ENCODE measurements at regions not wholly inside any gene's neighbourhood (a gene's known extent, or its start where the extent isn't known, plus 50 kb on each side); places are given as distances from the start of the nearest gene placed in this dataset.

DNA sequence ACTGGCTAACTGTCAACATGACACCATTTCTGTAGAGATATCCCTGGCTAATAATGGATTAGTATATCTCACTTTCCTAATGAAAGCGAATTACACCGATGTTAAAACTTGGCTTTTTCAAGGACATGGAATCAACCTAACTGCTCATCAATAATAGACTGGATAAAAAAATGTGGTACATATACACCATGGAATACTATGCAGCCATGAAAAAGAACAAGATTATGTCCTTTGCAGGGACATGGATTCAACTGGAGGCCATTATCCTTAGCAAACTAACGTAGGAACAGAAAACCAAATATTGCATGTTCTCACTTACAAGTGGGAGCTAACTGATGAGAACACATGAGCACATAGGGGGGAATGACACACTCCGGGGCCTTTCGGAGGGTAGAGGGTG lies 62.6 kb downstream of the ZIC1 start:
- TF ChIP-seq POLR2AphosphoS5 (IDR thresholded peaks at IDR 0.05) (no peak), POLR2A (IDR thresholded peaks at IDR 0.05) (no peak), EP300 (IDR thresholded peaks at IDR 0.05) (no peak)
- TF ChIP-seq, protein P1, sequence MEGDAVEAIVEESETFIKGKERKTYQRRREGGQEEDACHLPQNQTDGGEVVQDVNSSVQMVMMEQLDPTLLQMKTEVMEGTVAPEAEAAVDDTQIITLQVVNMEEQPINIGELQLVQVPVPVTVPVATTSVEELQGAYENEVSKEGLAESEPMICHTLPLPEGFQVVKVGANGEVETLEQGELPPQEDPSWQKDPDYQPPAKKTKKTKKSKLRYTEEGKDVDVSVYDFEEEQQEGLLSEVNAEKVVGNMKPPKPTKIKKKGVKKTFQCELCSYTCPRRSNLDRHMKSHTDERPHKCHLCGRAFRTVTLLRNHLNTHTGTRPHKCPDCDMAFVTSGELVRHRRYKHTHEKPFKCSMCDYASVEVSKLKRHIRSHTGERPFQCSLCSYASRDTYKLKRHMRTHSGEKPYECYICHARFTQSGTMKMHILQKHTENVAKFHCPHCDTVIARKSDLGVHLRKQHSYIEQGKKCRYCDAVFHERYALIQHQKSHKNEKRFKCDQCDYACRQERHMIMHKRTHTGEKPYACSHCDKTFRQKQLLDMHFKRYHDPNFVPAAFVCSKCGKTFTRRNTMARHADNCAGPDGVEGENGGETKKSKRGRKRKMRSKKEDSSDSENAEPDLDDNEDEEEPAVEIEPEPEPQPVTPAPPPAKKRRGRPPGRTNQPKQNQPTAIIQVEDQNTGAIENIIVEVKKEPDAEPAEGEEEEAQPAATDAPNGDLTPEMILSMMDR (IDR thresholded peaks at IDR 0.05) = no peak
- H3K36me3 ChIP-seq = no peaks in the 10 kb centered on the region
- no peak overlapping the region for H3K4me3 ChIP-seq
- no peaks in the 10 kb centered on the region for H3K4me1 ChIP-seq
- WGBS, 2 donors = 89% methylated on average over 5 of the region's 5 CpGs
- no peak for ATAC-seq (ENCODE audit: low FRiP score in 2 of 2)
- no peak overlapping the region for H3K27ac ChIP-seq
- peaks cover 0 to 6% (median 0%) of the 10 kb centered on the region in 4 donors for H3K9me3 ChIP-seq
- DNase-seq = no peak
- H3K27me3 ChIP-seq = no peaks in the 10 kb centered on the region

DNA sequence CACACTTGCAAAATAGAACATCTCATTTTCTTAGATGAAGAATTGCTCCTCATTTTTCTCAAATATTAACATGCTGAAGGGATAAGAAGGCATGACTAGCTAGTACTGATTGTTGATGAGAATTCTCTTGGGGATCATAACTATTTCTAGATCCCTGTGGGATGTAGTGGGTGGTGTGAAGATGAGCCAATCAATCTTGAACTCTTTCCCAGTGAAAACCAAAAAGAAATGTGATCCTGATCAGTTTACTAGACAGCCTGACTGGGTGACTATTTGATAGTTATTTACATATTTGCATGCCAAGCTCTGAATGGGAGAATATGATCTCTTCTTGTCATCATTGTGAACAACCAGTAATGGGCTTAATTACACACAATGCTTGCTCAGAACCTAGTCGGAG lies 63.7 kb downstream of the ZIC1 start:
- ATAC-seq (ENCODE audit: low FRiP score in 2 of 2) (no peak), DNase-seq (no peak)
- Histone ChIP-seq H3K27ac (no peak overlapping the region), H3K27me3 (no peaks in the 10 kb centered on the region), H3K9me3 (peaks cover 0 to 6% (median 0%) of the 10 kb centered on the region in 4 donors), H3K4me1 (no peaks in the 10 kb centered on the region), H3K4me3 (no peak overlapping the region), H3K36me3 (no peaks in the 10 kb centered on the region)
- 92 to 100% methylated on average over 1 of the region's 1 CpG for WGBS, 2 donors
- TF ChIP-seq POLR2A (IDR thresholded peaks at IDR 0.05) = no peak

DNA sequence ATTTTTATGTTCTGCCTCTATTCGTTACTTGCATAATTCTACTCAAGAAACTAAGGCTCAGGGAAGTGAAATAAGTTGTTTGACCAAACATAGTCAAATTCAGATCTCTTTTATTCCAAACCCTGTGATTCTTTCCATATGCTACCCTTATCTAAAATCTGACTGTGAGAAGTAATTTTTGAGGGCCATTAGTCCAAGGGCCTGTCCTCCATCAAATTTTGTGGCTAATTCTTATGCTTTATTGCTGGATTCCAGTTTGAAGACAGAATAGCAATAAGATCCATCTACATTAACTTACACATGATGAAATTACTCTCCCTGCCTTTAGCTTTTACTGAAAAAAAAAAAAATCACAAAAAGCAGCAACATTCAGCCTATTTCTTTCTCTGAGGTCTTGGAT lies 74.0 kb downstream of the ZIC1 start:
- no peak overlapping the region for H3K27ac ChIP-seq
- no peaks in the 10 kb centered on the region for H3K4me1 ChIP-seq
- no peak overlapping the region for H3K4me3 ChIP-seq
- TF ChIP-seq POLR2AphosphoS5 (IDR thresholded peaks at IDR 0.05) = no peak
- no peak for TF ChIP-seq POLR2A (IDR thresholded peaks at IDR 0.05)
- no peak for TF ChIP-seq EP300 (IDR thresholded peaks at IDR 0.05)
- TF ChIP-seq, protein P1 (IDR thresholded peaks at IDR 0.05) = no peak
- no peaks in the 10 kb centered on the region for H3K36me3 ChIP-seq
- no peaks in the 10 kb centered on the region for H3K9me3 ChIP-seq
- H3K27me3 ChIP-seq = no peaks in the 10 kb centered on the region
- DNase-seq (no peak), ATAC-seq (ENCODE audit: low FRiP score in 2 of 2) (no peak)
- 61 to 74% methylated on average over 1 of the region's 1 CpG for WGBS, 2 donors

DNA sequence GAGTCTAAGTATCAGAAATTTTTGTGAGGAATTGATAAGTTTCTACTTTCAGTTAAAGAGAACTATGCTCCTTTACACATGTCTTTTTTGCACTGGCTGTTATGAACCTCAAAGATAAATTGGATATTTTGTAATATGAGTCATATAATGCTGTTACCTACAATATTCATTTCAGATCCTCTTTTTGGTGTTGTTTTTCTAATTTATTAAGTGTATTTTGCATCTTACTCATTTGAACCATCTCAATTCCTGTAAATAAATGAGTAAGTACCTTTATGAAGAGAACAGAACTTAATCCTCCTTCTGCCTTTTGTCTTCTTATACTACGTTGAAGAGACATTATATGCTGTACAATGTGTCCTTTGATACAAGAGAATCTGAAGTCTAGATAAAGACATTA lies 74.4 kb downstream of the ZIC1 start:
- 84% methylated on average over 1 of the region's 1 CpG for WGBS, 2 donors
- Histone ChIP-seq H3K4me1 (no peaks in the 10 kb centered on the region), H3K27me3 (no peaks in the 10 kb centered on the region), H3K36me3 (no peaks in the 10 kb centered on the region), H3K9me3 (no peaks in the 10 kb centered on the region), H3K4me3 (no peak overlapping the region), H3K27ac (no peak overlapping the region)
- ATAC-seq (ENCODE audit: low FRiP score in 2 of 2) (no peak), DNase-seq (no peak)
- TF ChIP-seq POLR2A (IDR thresholded peaks at IDR 0.05) (no peak), POLR2AphosphoS5 (IDR thresholded peaks at IDR 0.05) (no peak), EP300 (IDR thresholded peaks at IDR 0.05) (no peak)
- TF ChIP-seq, protein P1 (IDR thresholded peaks at IDR 0.05) = no peak

DNA sequence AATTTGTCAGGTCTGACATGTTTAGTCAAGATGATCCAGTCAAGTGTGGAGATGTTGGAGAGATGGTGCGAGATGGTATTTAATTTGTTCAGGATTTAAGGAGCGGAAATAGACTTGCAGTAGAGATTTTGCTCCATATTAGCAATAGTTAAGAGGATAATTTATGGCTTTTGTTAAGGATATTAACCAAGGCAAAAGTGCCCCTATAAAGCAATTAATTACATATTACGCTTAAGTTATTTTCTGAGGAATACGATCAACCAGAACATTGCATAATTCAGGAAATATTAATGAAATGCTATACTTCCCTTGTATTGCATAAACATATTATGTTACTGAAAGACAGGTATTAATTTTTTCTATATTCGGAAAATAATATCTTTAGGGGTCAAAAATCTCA lies 83.9 kb downstream of the ZIC1 start:
- H3K9me3 ChIP-seq = no peaks in the 10 kb centered on the region
- H3K4me1 ChIP-seq = no peaks in the 10 kb centered on the region
- H3K36me3 ChIP-seq = no peaks in the 10 kb centered on the region
- no peak overlapping the region for H3K27ac ChIP-seq
- H3K27me3 ChIP-seq = no peaks in the 10 kb centered on the region
- no peak for ATAC-seq (ENCODE audit: low FRiP score in 2 of 2)
- no peak for TF ChIP-seq POLR2A (IDR thresholded peaks at IDR 0.05)
- TF ChIP-seq EP300 (IDR thresholded peaks at IDR 0.05) = no peak
- no peak for TF ChIP-seq POLR2AphosphoS5 (IDR thresholded peaks at IDR 0.05)
- TF ChIP-seq, protein P1 (IDR thresholded peaks at IDR 0.05) = no peak
- WGBS, 2 donors = 88% methylated on average over 5 of the region's 5 CpGs
- DNase-seq = no peak
- no peak overlapping the region for H3K4me3 ChIP-seq
